ENCODE measurements at regions not wholly inside any gene's neighbourhood (a gene's known extent, or its start where the extent isn't known, plus 50 kb on each side); places are given as distances from the start of the nearest gene placed in this dataset.
"Not testable (repeated sequence)": the region's sequence is repeated elsewhere in the genome, so short reads cannot be mapped to it uniquely, and the experiment has no call there.

GRCh38 chr15:39499042-39499441 is 81.8 kb upstream of the THBS1 start:
- DNase-seq, result no peak

- no peak for DNase-seq
These were observed 81.2 kb upstream of the THBS1 start for GRCh38 chr15:39499681-39500080.

- DNase-seq, result no peak
These were observed 79.4 kb upstream of the THBS1 start for GRCh38 chr15:39501366-39502081.

- no peak for DNase-seq
These were observed 78.8 kb upstream of the THBS1 start for GRCh38 chr15:39502082-39502447.

GRCh38 chr15:39502611-39503195 is 78.2 kb upstream of the THBS1 start:
- DNase-seq, result no peak

- DNase-seq, result no peak
These were observed 77.4 kb upstream of the THBS1 start for GRCh38 chr15:39503526-39503925.

GRCh38 chr15:39504808-39505207 is 76.1 kb upstream of the THBS1 start:
- no peak for DNase-seq

GRCh38 chr15:39506146-39506545 is 74.7 kb upstream of the THBS1 start:
- DNase-seq, result no peak

GRCh38 chr15:39508536-39508935 is 72.3 kb upstream of the THBS1 start:
- DNase-seq, result no peak

GRCh38 chr15:39510001-39510701 is 70.7 kb upstream of the THBS1 start:
- DNase-seq, result no peak

- DNase-seq, result no peak
These were observed 69.6 kb upstream of the THBS1 start for GRCh38 chr15:39511000-39511915.

GRCh38 chr15:39511916-39512260 is 69.0 kb upstream of the THBS1 start:
- no peak for DNase-seq

GRCh38 chr15:39512643-39513042 is 68.2 kb upstream of the THBS1 start:
- DNase-seq, result no peak

- DNase-seq, result no peak
These were observed 66.9 kb upstream of the THBS1 start for GRCh38 chr15:39513936-39514335.

GRCh38 chr15:39514933-39515332 is 65.9 kb upstream of the THBS1 start:
- DNase-seq, result no peak

- DNase-seq, result no peak
These were observed 65.1 kb upstream of the THBS1 start for GRCh38 chr15:39515765-39516164.

GRCh38 chr15:39517122-39517855 is 63.6 kb upstream of the THBS1 start:
- no peak for DNase-seq

- not testable (repeated sequence) for DNase-seq
These were observed 56.9 kb upstream of the THBS1 start for GRCh38 chr15:39523968-39524367.

- DNase-seq, result no peak
These were observed 51.4 kb upstream of the THBS1 start for GRCh38 chr15:39529457-39529856.

GRCh38 chr15:39530480-39531342 is 50.2 kb upstream of the THBS1 start:
- DNase-seq, result no peak
